ENCODE measurements at regions not wholly inside any gene's neighbourhood (a gene's known extent, or its start where the extent isn't known, plus 50 kb on each side); places are given as distances from the start of the nearest gene placed in this dataset.

DNA sequence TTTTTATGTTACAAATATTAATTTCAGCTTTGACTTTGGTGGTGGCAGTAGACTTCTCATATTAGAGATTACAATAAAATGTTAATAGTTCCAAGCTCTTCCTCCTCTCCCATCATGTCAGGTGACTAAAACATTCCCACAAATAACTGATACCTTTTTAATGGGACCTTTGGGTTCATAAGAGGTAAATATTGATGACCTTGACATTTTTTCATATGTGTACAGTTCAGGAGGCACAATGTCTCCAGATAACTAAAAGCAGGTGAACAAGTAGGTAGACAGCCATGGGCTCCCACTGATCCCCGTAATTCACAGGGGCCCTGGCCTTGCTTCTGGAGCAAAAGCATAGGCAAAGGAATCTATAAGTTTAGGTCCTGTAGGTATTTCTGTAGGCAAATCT, 317.7 kb downstream of the SOX4 start:
- TF ChIP-seq, protein P1, sequence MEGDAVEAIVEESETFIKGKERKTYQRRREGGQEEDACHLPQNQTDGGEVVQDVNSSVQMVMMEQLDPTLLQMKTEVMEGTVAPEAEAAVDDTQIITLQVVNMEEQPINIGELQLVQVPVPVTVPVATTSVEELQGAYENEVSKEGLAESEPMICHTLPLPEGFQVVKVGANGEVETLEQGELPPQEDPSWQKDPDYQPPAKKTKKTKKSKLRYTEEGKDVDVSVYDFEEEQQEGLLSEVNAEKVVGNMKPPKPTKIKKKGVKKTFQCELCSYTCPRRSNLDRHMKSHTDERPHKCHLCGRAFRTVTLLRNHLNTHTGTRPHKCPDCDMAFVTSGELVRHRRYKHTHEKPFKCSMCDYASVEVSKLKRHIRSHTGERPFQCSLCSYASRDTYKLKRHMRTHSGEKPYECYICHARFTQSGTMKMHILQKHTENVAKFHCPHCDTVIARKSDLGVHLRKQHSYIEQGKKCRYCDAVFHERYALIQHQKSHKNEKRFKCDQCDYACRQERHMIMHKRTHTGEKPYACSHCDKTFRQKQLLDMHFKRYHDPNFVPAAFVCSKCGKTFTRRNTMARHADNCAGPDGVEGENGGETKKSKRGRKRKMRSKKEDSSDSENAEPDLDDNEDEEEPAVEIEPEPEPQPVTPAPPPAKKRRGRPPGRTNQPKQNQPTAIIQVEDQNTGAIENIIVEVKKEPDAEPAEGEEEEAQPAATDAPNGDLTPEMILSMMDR (optimal IDR thresholded peaks at IDR 0.05 in 1 of 3, IDR thresholded peaks at IDR 0.05 in 1 of 3, conservative IDR thresholded peaks at IDR 0.05 in 1 of 3; ENCODE audit: extremely low read depth in 1 of 3, insufficient read depth in 2 of 3, low read length in 3 of 3) = no peak
- no peak for TF ChIP-seq EZH2 (IDR thresholded peaks at IDR 0.05; ENCODE audit: low read length)

All from keratinocyte (primary cell).